ENCODE measurements at regions not wholly inside any gene's neighbourhood (a gene's known extent, or its start where the extent isn't known, plus 50 kb on each side); places are given as distances from the start of the nearest gene placed in this dataset.
"Not testable (repeated sequence)": the region's sequence is repeated elsewhere in the genome, so short reads cannot be mapped to it uniquely, and the experiment has no call there.

DNA sequence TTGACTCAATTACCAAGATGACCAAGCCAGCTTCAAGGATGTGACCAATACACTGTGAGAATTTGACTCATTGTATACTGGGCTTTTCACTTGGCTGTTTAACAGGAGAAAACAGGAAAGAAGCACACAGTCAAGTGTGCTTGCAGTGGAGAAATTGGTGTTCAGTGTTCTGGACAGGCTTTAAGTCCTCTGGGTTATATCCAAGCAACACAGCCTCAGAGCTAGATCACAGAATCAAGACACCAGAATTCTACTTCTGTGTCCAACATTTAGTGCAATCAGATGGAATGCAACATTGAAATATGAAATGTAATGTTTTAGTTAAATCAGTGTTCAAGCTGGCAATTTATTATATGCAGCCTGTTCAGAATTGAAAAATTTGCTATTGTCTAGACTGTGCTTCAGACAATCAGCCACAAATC, 694.4 kb downstream of the LTN1 start:
- no peak for DNase-seq (ENCODE audit: low spot score)

DNA sequence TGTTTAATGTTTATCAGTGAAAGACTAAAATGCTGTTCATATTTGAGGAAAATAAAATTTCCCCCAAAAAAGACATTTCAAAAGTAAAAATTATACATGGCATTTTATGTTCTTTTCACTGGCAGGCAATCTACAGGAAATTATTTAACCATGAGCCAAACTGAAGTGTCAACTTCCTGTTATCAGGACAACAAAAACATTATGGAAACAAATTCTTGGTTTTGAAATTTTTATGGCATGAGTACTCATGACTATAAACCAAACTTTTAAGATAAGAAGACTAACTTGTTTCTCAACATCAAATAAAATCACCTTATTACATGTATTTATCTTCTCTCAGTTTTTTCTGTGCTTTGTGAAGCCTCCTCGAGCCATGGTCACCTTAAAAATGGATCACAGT, 698.6 kb downstream of the LTN1 start:
- DNase-seq (ENCODE audit: low spot score) = peak; percentile 65

DNA sequence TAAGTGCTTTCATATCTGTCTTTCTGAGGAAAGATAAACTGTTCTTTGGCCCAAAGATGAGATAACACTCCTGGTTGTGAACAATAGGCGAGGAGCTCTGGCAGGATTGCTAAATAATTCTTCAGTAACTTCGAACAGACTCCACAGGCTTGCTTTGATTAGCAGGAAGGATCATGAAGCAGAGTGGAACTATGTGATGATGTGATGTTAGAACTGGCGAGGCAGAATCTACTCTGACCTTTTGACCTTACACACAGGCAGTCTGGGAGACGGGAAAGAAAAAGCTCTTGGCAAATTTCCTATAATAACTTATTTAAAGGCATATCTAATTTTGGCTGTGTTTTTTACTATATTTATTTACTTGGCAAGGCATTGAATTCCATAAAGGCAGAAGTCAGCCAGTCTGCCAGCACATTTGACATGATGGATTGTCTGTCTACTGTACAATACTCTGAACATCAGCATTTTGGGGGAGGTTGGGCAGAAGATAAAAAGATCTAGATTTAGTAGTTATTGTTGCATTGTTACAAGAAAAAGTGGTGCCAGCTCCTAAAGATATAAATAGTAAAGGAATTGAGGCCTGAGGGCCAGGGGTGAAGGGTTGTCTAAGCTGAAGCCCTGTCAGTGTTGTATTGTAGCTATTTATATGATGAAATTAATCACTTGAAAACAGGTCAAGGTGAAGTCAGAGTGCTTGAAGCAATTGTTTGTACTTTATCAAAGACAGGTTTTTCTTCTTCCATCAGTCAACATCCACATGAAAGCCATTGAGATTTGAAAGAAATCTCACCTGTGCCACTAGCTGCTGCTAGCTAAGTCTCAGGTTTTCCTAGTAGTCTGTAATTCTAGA, 708.8 kb downstream of the LTN1 start:
- peak; percentile 35 for DNase-seq (ENCODE audit: low spot score)

DNA sequence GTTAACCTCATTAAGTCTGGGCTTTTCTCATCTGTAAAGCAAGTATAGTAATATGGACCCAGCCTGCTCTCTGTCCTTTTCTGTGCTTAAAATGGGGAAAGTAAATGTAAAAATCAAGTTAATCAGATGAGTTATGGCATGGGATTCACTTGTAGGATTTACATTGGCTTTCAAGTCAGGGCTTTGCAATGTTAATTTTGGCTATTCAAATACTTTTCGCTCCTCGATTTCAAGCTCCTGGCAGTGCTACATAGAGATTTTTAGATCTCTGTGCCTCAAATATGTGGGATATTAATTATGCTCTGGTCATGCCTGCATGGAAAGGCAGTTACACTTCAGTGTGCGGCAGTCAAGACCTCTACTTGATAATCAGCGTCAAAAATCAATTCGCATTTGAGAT, 709.8 kb downstream of the LTN1 start:
- no peak for DNase-seq (ENCODE audit: low spot score)

DNA sequence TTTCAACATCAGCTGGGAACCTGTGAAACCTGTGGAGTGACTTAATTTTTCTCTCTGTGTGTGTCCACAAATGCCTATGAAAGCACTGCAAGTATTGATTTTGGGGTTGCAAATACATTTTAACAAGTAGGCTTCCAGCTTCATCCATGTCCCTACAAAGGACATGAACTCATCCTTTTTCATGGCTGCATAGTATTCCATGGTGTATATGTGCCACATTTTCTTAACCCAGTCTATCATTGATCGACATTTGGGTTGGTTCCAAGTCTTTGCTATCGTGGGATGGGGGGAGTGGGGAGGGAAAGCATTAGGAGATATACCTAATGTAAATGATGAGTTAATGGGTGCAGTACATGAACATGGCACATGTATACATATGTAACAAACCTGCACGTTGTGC, 711.3 kb downstream of the LTN1 start:
- DNase-seq (ENCODE audit: low spot score) = not testable (repeated sequence)

DNA sequence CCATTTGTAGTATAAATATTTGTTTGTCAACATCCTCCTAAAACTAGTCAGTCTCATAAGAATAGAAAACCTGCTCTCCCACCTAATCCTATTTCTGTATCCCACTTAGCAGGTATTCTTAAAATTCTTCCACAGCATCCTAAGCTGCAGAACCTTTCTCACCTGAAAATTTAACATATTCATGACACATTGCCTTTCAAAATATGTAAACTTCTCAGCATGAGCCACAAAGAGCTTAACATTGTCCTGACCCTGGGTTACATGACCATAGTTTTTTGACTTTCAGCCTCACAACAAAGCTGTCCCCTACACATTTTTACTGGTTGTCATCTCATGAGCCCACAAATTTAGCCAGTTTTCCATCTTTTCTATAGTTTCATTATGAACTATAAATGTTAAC, 712.1 kb downstream of the LTN1 start:
- no peak for DNase-seq (ENCODE audit: low spot score)

DNA sequence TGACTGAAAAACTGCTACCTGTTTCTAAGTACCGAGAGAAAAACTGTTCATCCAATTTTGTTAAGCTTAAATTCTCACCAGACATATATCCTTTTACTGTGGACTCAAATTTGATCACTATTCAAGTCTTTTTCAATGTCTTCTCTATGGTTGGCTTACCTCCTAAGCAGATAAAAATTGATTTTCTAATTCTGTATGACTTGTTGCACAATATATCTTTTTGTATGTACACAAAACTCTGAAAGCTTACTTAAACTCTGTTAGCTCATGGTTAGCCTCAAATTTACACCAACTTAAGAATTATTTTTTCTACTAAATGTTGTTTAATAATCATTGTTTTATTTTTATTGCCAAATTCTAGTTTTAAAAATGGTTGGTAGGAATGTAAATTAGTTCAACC, 715.4 kb downstream of the LTN1 start:
- no peak for DNase-seq (ENCODE audit: low spot score)

DNA sequence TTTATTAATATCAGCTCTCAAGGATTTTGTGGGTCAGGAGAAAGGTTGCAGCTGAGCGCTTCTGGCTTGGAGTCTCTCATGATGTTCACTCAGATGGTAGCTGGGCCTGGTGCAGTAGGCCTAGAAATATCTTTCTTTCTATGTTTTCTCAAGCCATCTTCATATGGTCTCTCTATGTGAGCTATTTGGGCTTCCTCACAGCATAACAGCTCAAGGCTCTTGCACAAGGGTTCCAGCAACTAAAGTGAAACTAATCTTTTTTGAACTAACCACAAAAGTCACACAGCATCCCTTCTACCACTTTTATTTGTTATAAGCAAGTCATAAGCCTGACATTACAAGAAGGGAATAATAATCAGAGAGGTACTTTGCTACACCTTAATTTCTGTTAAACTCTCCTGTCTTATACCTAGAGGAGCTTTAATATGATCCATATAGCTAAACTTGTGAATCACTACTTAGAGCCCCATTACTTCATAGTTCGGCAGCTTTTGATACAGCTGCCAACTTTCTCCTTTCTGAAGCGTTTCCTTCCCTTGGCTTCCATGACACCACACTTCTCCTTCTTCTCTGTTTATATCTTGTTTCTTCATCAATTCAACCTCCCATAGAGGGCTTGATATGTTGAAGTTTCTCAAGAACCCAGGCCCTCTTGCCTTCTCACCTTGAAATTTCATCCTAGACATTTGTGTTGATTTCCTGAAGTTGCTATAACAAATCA, 720.2 kb downstream of the LTN1 start:
- DNase-seq (ENCODE audit: low spot score) = no peak

DNA sequence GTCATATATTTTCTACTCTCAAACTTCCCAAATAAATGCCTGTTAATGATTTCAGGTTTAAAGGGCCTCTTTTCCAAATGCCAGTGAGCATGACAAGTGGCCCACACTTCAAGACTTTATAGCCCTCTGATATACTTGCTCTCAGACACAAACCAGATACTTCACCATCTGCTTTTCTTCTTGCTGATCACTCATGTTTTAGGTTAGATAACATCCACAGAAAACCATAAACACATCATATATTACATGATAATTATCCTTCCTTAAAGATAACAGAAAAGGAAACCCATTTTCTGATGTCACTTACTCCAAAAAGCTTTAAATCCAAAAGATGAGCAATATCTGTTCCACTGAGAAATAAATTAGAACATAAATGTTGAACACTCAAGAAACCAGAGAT, 723.5 kb downstream of the LTN1 start:
- no peak for DNase-seq (ENCODE audit: low spot score)

DNA sequence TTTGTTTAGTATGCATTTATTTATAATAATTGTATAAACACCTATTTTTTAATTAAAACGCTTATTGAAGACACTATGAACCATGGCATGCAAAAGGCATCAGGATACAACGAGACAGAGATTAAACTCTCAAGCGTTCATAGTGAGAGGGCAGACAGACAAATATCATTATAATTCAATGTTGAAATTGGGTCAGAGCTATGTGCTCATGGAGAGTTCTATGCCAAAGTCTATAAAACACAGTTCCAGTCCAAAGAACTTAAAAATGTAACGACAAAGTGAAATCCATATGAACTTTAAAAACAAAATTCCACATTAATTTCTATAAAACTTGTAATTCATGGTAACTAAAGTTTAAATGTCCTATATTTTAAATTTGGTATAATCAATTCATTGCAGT, 724.0 kb downstream of the LTN1 start:
- DNase-seq (ENCODE audit: low spot score) = no peak

DNA sequence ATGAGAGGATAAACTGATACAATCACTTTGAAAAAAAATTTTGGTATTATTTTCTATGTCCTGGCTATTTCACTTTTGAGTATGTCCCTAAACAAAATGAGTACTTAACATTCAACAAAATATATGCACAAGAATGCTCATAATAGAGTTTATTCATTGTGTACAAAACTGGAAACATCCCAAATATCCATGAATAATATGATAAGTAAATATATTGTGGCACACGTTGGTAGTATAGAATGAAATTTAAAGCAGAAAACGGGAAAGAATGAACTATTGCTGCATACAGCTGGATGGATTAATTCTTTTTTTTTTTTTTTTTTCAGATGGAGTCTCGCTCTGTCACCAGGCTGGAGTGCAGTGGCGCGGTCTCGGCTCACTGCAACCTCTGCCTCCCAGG, 725.2 kb downstream of the LTN1 start:
- no peak for DNase-seq (ENCODE audit: low spot score)

DNA sequence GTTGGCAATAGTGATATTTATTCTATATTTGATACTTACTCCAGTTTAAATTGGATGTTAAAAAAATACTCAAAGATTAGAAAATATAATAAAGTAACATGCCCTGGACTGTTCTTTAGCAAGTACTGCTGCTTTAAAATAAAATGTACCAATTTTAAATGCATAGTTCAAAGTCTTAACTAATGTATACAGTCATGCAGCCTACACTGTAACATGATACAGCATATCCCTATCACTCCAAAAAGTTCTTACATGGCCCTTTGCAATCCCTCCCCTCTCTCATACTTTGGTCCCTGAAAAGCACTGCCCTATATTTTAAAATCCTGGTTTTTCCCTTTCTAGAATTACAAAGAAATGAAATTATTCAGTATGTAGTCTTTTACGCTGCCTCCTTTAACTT, 726.6 kb downstream of the LTN1 start:
- no peak for DNase-seq (ENCODE audit: low spot score)

DNA sequence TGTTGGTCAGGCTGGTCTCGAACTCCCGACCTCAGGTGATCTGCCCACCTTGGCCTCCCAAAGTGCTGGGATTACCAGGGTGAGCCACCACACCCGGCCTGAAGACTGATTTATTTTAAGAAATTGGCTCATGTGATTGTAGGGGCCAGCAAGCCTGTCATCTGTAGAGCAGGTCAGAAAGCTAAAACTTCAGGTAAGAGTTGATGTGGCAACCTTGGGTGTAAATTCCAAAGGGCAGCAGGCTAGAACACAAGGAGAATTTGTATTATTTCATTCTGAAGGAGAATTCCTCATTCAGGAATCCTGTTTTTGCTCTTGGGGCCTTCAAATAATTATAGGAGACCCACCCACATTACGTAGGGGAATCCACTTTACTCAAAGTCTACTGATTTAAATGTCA, 728.7 kb downstream of the LTN1 start:
- DNase-seq (ENCODE audit: low spot score) = no peak

DNA sequence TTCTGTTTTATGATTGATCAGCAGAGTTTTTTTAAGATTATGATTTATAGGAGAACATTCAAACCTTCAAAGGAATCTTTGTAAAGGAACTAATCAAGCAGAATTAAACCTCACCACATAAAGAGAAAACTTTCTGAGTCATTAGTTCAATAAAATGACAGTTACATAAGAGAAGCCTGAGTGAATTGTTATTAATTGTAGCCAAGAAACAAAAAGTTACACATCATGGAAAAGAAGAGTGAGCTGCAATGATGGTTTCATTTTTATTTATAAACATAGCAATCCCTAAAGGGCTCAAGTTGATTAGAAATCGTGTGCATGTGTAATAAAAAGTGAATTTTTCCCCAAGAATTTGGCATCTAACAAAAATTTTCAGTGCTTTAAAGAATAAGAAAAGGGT, 731.4 kb downstream of the LTN1 start:
- no peak for DNase-seq (ENCODE audit: low spot score)

DNA sequence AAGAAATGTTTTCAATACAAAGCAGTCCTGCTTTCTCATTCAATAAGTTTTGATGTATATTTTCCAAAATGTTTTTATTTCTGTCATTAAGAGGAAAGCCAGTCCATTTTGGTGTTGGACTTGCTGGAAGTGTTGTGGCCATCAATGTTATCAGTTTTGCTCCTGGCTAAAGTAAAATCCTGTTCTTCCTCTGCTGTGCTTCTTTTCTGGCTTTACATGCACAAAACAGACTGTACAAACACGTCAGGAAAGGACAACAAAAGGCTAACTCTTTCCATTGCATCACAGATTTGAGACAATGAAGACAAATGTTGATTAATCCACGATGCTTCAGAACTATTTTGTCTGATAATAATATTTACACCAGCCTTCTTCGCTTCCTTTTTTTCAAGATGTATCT, 735.4 kb downstream of the LTN1 start:
- no peak for DNase-seq (ENCODE audit: low spot score)

DNA sequence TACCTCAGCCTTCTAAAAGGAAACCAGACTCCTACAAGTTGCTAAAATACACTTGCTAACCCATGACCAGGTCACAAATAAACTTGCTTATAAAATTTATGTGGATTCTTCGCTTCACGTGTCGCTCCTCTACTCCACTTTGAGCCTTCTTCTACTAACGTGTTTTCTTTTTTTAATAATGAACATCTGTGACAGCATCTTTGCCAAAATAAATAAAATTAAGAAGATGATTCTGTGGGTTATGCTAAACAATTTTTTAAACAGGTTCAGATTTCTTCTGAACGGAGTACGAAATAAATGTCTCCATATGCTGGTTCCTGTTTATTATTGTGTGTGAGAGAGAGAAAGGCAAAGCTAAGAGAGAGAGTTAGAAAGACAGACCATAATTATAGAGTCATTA, 735.8 kb downstream of the LTN1 start:
- DNase-seq (ENCODE audit: low spot score) = no peak

DNA sequence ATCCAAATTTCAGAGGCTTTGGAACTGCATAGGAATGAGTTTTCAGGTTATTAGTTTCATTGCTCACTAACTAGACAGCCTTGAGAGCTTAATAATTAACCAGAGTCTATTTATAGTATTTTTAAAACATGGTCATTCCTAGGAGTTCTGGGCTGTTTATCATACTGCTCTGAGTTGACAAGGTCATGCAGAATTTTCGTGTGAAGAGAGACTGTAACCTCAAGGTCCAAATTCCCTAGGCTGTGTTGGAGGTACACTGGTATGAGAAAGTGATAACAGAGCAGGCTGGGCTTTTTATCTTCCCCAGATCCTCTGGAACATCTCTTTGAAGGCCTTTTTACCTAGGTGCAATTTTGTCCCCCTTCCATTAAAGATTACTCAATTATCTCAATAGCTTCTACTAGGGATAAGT, 736.3 kb downstream of the LTN1 start:
- no peak for DNase-seq (ENCODE audit: low spot score)

DNA sequence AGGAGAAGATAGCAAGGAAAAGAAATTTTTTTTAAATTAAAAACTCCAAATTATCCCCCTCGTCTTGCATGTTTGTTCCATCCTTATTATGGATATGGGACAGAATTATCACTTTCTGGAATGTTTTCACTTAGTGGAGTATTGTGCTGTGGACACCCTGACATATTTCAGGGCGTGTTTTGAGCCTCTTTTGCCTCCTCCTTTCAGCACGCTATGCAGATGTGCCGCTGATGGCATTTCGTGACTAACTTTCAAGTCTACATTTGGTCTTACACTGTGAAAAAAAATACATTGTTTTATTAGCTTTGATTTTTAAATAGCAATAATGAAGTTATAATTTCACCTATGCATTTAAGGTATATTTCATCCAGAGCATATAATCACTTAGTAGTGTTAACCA, 738.7 kb downstream of the LTN1 start:
- no peak for DNase-seq (ENCODE audit: low spot score)

DNA sequence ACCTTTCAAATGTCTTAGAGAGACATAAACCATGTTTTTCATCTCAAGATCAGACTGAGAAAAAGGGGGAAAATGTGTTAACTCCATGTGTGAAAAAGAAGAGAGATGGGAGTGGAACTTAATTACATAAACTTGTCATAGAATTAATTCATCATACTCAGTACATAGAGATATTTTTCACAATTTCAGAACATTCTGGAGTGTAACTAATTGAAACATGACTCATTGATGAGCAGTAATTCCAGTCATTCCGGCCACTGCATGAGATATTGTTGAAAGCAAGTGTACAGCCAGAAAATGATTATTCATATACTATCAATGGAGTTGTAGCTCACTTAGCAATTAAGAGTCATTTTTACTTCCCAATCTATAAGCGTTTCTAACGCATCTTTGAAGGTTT, 739.3 kb downstream of the LTN1 start:
- DNase-seq (ENCODE audit: low spot score) = no peak

DNA sequence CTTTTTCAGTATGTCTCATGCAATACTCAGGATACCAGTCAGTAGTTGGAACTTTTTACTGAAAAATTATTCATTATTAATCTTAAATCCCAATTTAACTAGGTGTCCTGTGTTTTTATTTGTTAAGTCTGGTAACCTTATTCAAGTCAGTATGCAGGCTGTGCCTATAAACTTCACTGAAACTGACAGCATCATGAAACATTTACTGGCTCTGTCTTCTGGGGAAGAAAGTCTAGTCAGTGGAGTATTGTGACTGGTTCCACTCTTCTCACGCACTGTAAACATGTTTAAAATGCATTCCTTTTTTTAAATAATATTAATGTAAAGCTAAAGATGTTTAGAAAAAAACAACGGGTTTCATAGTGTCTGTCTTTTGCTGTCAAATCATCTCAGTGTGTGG, 739.7 kb downstream of the LTN1 start:
- no peak for DNase-seq (ENCODE audit: low spot score)

DNA sequence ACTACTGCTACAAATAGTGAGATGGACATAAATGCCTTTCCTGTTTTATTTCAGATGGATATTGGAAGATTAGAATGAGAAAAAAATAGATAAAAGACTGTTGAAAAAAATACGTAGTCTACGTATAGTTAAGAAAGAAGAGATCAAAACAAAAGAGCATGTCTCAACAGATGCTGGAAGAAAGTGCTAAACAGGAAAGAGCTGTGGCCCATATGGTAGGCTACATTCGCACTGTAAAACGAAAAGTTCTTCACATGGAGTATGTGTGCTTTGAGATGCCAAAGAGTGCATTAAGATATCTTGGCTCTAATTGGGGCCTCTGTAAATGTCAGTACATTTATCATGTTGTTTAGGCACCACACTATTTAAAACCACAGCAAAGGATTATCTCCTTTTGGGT, 741.7 kb downstream of the LTN1 start:
- DNase-seq (ENCODE audit: low spot score) = no peak

DNA sequence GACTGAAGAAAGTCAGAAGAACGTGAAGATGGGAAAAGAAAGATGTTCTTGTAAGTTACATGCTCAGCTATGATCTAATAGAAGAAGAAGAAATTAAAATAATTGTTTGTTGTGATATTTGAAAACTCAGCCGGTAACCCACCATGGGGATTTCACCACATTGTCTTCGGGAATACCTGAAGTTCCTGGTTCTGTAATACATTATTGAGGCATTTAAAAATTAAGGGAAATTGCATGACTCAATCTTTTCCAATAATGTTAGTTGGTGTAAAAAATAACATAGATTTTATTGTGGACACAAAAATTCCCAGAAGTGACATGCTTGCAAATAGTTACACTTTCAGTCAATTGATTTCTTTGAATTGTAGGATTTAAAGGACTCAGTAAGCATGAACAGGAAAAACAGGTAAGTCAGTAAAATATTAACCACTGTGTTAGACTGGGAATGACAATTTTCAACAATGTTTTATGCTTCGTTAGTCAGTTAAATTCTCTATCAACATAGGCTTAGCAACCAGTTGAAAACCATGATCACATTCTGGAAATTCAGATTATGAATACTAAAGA, 745.1 kb downstream of the LTN1 start:
- no peak for DNase-seq (ENCODE audit: low spot score)

DNA sequence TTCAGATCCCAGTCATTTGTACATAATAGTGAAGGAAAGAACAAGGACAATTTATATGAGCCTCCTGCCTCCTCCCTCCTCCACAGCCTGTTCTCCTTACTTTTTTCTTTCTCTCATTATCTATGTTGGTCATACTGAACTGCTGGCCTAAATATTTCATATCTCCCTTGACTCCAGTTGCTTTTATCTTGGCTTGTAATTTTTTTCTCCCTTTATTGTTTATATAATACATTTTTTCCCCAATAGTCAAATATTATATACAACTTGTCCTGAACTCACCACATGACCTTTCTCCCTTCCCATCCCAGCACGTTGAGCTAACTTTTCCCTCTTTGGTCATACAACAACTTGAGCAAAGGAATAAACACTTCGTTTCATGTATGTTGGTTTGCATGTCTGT, 752.1 kb downstream of the LTN1 start:
- DNase-seq (ENCODE audit: low spot score) = no peak

Data from A172 (cell line).